Breast epithelium (tissue), 4 donors: ENCODE measurements at regions not wholly inside any gene's neighbourhood (a gene's known extent, or its start where the extent isn't known, plus 50 kb on each side); places are given as distances from the start of the nearest gene placed in this dataset.

Experiments
- DNase-seq, 2 donors: peaks; one replicate each; pipeline ENCODE4 v3.0.0-alpha.2; 2019; ENCODE audit warnings: low spot score in 2 of 2
- H3K27ac ChIP-seq, 2 donors: fragments of 200-600 bp; sonication (generic) in 1 of 2; one replicate each; pipeline ENCODE4 v1.5.1; 2016 to 2019; ENCODE audit warnings: mild to moderate bottlenecking in 1 of 2
- H3K27me3 ChIP-seq, 2 donors: fragments of 200-600 bp; sonication (generic) in 1 of 2; one replicate each; pipeline versions ENCODE4 v1.5.1 to v1.6.0; 2017 to 2019; ENCODE audit warnings: control low read depth in 1 of 2, mild to moderate bottlenecking in 1 of 2
- H3K36me3 ChIP-seq: fragments of 200-600 bp; one replicate; pipeline ENCODE4 v1.5.1; 2019
- H3K4me1 ChIP-seq, 2 donors: fragments of 200-600 bp; sonication (generic); one replicate each; pipeline ENCODE4 v1.5.1; 2016 to 2019; ENCODE audit warnings: control low read depth in 1 of 2
- H3K4me3 ChIP-seq, 3 donors: fragments of 200-600 bp; sonication (generic); 1 replicate in 2 of 3; 2 replicates in 1 of 3; pipeline ENCODE4 v1.5.1; 2016 to 2019; ENCODE audit warnings: mild to moderate bottlenecking in 3 of 3, moderate library complexity in 2 of 3
- H3K9me3 ChIP-seq, 2 donors: fragments of 200-600 bp; sonication (generic) in 1 of 2; one replicate each; pipeline ENCODE4 v1.5.1; 2016 to 2019; ENCODE audit warnings: control low read depth in 1 of 2
- CTCF ChIP-seq, 3 donors: fragments of 450-650 bp; IDR thresholded peaks; one replicate each; pipeline ENCODE4 v1.5.1; 2016 to 2017; ENCODE audit warnings: antibody characterized with exemption in 3 of 3, mild to moderate bottlenecking in 3 of 3, moderate library complexity in 3 of 3
- POLR2A ChIP-seq: fragments of 450-650 bp; IDR thresholded peaks from one replicate; pipeline ENCODE4 v1.6.1; 2016; ENCODE audit warnings: antibody characterized with exemption, mild to moderate bottlenecking, moderate library complexity
- POLR2AphosphoS5 ChIP-seq, 3 donors: sonication (generic); formaldehyde crosslinking; IDR thresholded peaks; one replicate each; pipeline ENCODE4 v1.6.1; 2017; ENCODE audit warnings: antibody characterized with exemption in 3 of 3
- intact Hi-C: fragments of 100-400 bp; cut with DNase I; formaldehyde crosslinking; loops from one replicate; pipeline ENCODE4 v1.15.1; 2023; ENCODE audit warnings: low total_unique reads

GRCh38 chr1:232473900-232474299 is 156.0 kb downstream of the SIPA1L2 start:
- intact Hi-C loops, result loop anchor here (5.0 kb wide), 1 partner anchor 597 kb away; no protein-coding TSS in a partner anchor
- no peak overlapping the region for H3K4me3 ChIP-seq
- H3K9me3 ChIP-seq, result no peaks in the 10 kb centered on the region
- DNase-seq, result no peak
- no peak overlapping the region for H3K27ac ChIP-seq
- no peak for TF ChIP-seq POLR2A
- TF ChIP-seq POLR2AphosphoS5 (IDR thresholded peaks at IDR 0.05), result no peak
- no peak for TF ChIP-seq CTCF (IDR thresholded peaks at IDR 0.05)
- no peaks in the 10 kb centered on the region for H3K27me3 ChIP-seq
- H3K4me1 ChIP-seq, result no peaks in the 10 kb centered on the region
- H3K36me3 ChIP-seq, result no peaks in the 10 kb centered on the region

GRCh38 chr1:232473324-232473723 is 156.6 kb downstream of the SIPA1L2 start:
- TF ChIP-seq POLR2A (no peak), CTCF (IDR thresholded peaks at IDR 0.05) (no peak), POLR2AphosphoS5 (IDR thresholded peaks at IDR 0.05) (no peak)
- intact Hi-C loops, result loop anchor here (5.0 kb wide), 1 partner anchor 596 kb away; no protein-coding TSS in a partner anchor
- H3K36me3 ChIP-seq, result no peaks in the 10 kb centered on the region
- H3K4me1 ChIP-seq, result no peaks in the 10 kb centered on the region
- H3K27ac ChIP-seq, result no peak overlapping the region
- H3K9me3 ChIP-seq, result no peaks in the 10 kb centered on the region
- DNase-seq, result no peak
- H3K27me3 ChIP-seq, result no peaks in the 10 kb centered on the region
- H3K4me3 ChIP-seq, result no peak overlapping the region

- Histone ChIP-seq H3K27ac (no peak overlapping the region), H3K27me3 (no peaks in the 10 kb centered on the region), H3K4me1 (no peaks in the 10 kb centered on the region), H3K4me3 (no peak overlapping the region), H3K9me3 (no peaks in the 10 kb centered on the region), H3K36me3 (no peaks in the 10 kb centered on the region)
- DNase-seq, result no peak
- TF ChIP-seq POLR2A, result no peak
- TF ChIP-seq POLR2AphosphoS5 (IDR thresholded peaks at IDR 0.05), result no peak
- no peak for TF ChIP-seq CTCF (IDR thresholded peaks at IDR 0.05)
- intact Hi-C loops, result loop anchor here (5.0 kb wide), 1 partner anchor 595 kb away; no protein-coding TSS in a partner anchor
Measured at GRCh38 chr1:232472485-232473041, 157.4 kb downstream of the SIPA1L2 start.

- Histone ChIP-seq H3K27ac (no peak overlapping the region), H3K27me3 (no peaks in the 10 kb centered on the region), H3K4me3 (no peak overlapping the region), H3K4me1 (no peaks in the 10 kb centered on the region), H3K9me3 (no peaks in the 10 kb centered on the region), H3K36me3 (no peaks in the 10 kb centered on the region)
- intact Hi-C loops, result loop anchor here (5.0 kb wide), 1 partner anchor 594 kb away; no protein-coding TSS in a partner anchor
- DNase-seq, result no peak
- TF ChIP-seq POLR2A (no peak), POLR2AphosphoS5 (IDR thresholded peaks at IDR 0.05) (no peak), CTCF (IDR thresholded peaks at IDR 0.05) (no peak)
Measured at GRCh38 chr1:232471250-232471649, 158.7 kb downstream of the SIPA1L2 start.

- TF ChIP-seq POLR2AphosphoS5 (IDR thresholded peaks at IDR 0.05), result no peak
- Histone ChIP-seq H3K27ac (no peak overlapping the region), H3K9me3 (no peaks in the 10 kb centered on the region), H3K4me1 (no peaks in the 10 kb centered on the region), H3K36me3 (no peaks in the 10 kb centered on the region), H3K27me3 (no peaks in the 10 kb centered on the region), H3K4me3 (no peak overlapping the region)
- intact Hi-C loops, result loop anchor here (5.0 kb wide), 1 partner anchor 593 kb away; no protein-coding TSS in a partner anchor
- no peak for DNase-seq
Measured at GRCh38 chr1:232470711-232471110, 159.2 kb downstream of the SIPA1L2 start.
